CD4-positive, alpha-beta T cell treated with Interleukin-15 for 1 hour (primary cell): ENCODE measurements at regions not wholly inside any gene's neighbourhood (a gene's known extent, or its start where the extent isn't known, plus 50 kb on each side); places are given as distances from the start of the nearest gene placed in this dataset.
"Not testable (repeated sequence)": the region's sequence is repeated elsewhere in the genome, so short reads cannot be mapped to it uniquely, and the experiment has no call there.

ENCODE experiments used
- DNase-seq: peaks from one replicate; pipeline ENCODE4 v3.0.0-alpha.2; 2020

DNA sequence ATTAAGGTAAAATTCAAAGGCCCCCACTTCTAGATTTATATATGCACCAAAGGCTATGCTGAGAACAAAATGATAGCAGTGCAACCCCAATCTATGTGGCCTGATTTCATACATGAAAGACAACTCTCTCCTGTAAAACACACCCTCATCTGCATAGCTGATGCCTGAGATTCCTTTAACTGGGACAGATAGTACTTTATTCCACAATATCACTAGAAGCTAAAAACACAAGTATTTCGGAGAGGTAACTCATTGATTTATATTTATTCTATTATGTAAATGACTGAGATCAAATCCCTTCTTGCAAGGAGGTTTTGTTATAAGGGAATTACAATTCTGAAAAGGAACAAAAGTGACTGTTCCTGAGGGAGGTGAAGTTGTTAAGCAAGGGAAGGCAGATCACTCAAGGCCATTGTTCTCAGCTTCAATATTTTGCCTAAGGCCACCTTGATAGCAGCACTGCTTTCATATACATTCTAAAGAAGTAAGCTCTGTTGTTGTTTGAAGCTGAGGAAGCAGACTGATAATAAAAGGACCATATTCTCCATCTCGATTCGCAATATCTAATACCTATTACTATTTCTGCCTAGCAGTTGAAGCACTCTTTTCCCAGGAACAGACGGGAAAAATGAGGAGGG, 471.0 kb upstream of the CDH7 start:
- DNase-seq: no peak

GRCh38 chr18:65278939-65279667, 471.7 kb upstream of the CDH7 start:
- no peak for DNase-seq

GRCh38 chr18:65269375-65269774, 481.4 kb upstream of the CDH7 start:
- no peak for DNase-seq

DNA sequence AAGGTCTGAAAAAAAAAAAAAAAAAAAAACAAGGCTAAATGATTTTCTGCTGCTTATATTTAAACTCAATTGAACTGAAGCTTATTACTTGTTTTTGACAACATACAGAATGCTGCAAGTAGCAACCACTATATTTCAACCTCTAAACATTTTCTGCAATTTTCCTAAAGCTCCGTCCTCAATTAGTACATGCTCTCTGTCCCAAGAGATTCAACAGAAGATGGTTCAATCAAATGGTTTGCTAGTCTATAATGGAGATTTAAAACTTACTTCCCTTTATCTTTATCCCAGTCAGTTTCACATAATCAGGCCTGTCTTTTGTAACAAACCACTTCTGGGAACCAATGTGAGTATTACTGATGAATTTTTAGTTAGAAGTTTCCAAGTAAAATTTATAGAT, 485.1 kb upstream of the CDH7 start:
- no peak for DNase-seq

DNA sequence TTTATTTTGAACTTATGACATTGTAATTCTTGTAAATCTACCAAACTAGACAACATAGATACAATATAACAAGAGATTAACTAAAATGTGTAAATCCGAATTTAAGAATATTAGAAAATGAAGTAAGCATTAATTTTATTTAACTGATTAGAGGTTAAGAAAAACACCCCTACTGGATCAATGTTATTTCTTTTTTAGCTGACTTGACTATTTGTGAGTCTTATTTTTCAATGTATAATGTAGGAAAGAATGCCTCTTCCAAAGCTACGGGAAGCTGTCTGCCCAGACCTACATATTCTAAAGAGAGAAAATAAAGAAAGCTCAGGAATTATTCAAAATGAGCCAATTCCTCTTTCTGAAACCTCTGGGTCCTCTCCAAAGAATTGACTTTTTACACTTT, 490.8 kb upstream of the CDH7 start:
- DNase-seq: no peak

GRCh38 chr18:65259403-65259802, 491.4 kb upstream of the CDH7 start:
- DNase-seq: no peak

- no peak for DNase-seq
Measured at GRCh38 chr18:65257149-65257548, 493.7 kb upstream of the CDH7 start.

GRCh38 chr18:65255417-65255816, 495.4 kb upstream of the CDH7 start:
- no peak for DNase-seq

DNA sequence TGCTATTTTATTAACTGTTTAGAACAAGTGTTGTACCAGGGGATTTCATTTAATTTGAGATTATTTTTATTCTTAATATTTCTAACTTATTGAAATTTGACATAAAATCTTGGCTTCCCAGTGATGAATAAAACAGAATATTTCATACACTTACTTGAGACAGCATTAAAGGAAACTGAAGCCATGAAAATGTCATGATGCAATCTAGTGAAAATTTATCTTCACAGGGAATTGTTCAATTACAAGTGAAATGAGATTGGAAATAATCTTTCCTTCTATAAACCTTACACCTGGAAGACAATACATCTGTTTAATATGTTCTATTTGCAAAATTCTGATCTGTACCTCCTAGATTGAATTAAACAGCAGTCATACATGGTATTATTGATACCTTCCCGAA, 511.0 kb upstream of the CDH7 start:
- no peak for DNase-seq

GRCh38 chr18:65235966-65236624, 514.7 kb upstream of the CDH7 start:
- DNase-seq: no peak

DNA sequence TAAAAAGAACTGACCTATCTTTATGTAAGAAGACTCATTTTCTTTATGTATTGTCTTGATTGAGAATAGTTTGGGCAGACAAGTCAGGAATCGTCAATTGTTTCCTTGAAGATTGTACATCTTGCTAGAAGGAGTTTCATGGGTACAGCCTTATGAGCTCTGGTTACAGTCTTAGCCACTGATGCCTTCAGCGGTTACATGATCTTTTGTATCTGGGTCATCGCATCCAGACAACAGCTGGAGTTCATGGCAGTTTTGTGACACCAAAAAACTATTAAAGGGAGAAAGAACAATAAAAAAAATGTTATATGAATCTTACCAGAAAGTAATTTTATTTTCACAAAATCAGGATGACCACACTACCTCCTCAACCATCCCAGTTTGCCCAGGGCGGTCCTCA, 520.5 kb upstream of the CDH7 start:
- DNase-seq: no peak

DNA sequence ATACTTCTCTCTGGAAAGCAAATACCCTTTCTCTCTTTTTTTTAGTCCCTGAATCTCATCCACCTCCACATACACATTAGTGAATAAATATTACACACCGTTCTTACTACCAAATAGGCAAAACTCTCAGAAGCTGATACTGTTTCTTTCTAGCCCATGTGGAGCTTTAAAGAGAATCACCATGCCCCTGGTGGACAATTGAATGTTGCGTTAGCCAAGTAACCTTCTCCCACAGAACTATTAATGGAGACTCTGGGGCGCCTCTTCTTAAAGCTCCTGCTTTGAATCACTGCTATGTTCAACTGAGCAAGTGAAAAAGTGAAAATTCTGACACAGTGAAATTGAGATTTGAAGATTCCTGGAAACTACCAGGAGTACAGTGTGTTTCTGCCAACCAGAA, 522.8 kb upstream of the CDH7 start:
- no peak for DNase-seq

DNA sequence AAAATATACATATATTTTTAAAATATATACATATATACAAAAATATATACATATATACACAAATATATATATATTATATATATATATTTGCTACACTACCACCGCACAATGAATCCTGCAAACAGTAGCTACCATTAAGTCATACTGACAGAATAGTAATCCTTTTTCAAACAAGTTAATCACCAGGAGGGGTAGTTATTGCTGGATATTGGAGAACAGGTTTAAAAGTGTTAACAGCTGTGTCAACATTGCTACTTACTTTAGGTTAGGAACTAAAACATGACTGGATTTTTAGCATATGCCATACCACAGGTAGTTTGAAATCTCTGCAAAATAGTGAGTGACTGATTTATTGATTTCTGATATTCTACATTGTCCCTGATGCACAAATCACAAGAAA, 529.1 kb upstream of the CDH7 start:
- no peak for DNase-seq

DNA sequence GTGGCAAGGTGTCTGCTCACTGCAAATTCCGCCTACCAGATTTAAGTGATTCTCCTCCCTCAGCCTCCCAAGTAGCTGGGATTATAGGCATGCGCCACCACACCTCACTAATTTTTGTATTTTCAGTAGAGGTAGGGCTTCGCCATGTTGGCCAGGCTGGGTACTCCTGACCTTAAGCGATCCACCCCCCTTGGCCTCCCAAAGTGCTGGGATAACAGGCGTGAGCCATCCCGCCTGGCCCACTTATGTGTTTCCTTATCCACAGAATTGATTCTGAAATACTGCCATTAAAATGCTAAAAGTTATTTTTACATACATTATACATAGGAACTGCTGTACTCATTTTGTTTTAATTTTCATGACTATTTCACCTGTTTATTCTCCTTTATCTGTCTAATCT, 529.7 kb upstream of the CDH7 start:
- no peak for DNase-seq

- no peak for DNase-seq
Measured at GRCh38 chr18:65215865-65216466, 534.8 kb upstream of the CDH7 start.

DNA sequence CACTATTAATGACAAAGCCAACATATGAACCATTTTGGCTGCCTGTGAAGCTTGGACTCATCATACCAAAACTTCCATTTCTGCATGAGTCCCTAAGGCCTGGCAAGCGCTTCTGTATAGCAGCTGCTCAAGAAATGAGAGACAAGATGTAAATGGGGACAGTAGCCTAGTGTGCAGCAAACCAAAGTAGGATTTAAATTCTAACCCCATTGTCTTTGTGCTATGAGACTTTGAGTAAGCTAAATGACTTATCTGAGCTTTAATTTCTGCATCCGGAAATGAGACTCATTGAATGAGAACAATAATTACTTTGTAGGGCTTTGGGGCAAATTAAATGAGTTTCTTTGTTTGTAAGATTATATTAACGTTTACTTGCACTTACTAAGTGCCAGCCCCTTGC, 536.4 kb upstream of the CDH7 start:
- DNase-seq: no peak

- no peak for DNase-seq
Measured at GRCh38 chr18:65206551-65207260, 544.1 kb upstream of the CDH7 start.

DNA sequence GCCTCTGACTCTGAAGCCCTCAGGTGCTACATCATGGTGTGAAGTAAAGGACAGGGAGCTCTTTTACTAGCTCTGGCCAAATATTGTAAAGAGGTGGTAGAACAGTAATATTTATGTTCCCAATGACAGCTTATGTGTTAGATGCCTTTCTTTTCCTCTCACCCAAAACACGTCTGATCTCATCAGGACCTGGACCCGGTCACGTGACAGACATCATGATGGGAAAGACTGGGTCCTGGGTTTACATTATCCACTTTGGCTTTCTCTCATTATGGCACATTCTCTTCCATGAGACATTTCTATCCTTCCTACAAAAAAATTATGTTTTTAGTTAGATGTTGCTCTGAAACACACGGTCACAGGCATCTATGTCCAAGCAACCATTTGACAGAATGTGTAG, 548.7 kb upstream of the CDH7 start:
- DNase-seq: no peak

GRCh38 chr18:65175681-65176080, 575.1 kb upstream of the CDH7 start:
- DNase-seq: no peak

- not testable (repeated sequence) for DNase-seq
Measured at GRCh38 chr18:65162086-65162485, 588.7 kb upstream of the CDH7 start.

DNA sequence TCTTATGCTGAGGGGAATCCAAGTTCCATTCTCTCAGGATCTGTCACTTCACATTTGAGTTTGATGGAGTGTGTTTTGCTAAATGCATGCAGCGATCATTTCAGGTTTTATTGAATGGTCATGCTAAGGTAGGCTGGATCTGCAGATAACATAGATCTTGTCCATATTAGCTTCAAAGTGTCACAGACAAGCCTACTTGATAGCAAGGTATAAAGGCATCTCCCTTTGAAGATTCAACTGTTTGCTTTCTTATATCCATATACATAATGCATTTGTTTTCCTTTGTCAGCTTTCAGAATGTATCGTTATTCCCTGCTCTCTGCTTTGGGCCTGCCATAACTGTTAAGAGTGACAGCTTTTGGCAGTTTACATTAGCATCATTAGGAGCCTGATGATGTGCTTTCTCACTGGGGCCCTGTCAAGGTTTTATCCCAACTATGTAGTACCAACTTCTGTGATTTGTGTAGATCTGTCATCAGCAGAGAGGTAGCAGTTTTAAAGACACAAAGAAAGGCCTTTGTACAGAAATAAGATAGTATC, 604.3 kb upstream of the CDH7 start:
- DNase-seq: no peak

GRCh38 chr18:65145312-65145711, 605.5 kb upstream of the CDH7 start:
- no peak for DNase-seq

DNA sequence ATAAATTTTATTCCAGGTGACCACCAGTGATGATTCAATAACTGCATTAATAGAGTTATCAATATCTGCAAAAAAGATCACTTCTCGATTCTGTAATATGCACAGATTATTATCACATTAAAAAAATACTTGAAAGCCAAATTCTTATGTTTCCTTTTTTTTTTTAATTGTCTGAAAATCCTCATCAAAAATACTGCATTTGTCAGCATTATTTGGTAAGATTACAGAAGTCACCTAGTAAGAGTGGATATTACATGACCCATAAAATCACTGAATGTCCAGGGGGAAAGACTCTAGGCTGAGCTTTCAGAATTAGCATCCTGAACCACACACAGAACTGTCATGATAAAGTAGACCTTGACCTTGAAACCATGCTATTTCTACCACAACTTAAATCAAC, 617.2 kb upstream of the CDH7 start:
- DNase-seq: no peak
